Activated CD8-positive, alpha-beta memory T cell treated with anti-CD3 and anti-CD28 coated beads, Interleukin-2, amount 50 U/mL, for 4 hours (primary cell): ENCODE measurements at regions not wholly inside any gene's neighbourhood (a gene's known extent, or its start where the extent isn't known, plus 50 kb on each side); places are given as distances from the start of the nearest gene placed in this dataset.
A peak's percentile ranks its signal among the peaks of the same experiment; 100 is the strongest.
"Not testable (repeated sequence)": the region's sequence is repeated elsewhere in the genome, so short reads cannot be mapped to it uniquely, and the experiment has no call there.

Experiments
- DNase-seq: peaks from one replicate; pipeline ENCODE4 v3.0.0-alpha.2; 2020

DNA sequence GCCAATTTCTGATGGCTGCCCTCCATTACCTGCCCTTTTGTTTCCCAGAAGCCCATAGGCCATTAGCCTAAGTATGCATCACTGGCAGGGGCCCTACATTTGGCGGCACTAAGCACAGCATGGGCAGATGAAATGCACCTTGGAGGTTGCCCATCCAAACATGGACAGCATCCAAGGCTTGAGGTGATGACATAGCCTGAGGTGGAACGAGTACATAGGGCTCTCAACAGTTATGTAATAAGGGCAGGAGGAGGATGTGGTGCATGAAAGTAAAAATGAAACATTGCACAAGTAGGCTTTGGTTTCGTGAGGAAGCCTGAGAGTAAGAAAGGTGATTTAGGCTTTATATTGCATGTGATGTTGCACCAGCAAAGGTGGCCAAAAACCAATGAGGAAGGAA is 148.1 kb downstream of the FAM76B start:
- no peak for DNase-seq

DNA sequence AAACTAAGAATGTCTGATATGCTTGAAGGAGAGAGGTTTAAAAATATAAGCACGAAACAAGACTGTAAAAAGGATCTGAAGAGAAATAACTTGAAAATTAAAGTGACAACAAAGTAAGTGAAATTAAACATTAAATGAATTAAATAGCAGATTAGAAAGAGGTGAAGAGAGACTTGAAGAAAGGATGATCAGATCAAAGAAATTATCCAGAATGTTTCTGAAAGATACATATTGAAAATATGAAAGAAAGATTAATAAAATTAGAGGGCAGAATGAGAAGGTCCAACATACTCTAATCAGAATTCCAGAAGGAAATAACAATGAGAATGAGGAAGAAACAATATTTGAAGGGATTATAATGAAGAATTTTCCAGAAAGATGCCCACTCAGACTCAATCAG is 151.1 kb downstream of the FAM76B start:
- no peak for DNase-seq

DNA sequence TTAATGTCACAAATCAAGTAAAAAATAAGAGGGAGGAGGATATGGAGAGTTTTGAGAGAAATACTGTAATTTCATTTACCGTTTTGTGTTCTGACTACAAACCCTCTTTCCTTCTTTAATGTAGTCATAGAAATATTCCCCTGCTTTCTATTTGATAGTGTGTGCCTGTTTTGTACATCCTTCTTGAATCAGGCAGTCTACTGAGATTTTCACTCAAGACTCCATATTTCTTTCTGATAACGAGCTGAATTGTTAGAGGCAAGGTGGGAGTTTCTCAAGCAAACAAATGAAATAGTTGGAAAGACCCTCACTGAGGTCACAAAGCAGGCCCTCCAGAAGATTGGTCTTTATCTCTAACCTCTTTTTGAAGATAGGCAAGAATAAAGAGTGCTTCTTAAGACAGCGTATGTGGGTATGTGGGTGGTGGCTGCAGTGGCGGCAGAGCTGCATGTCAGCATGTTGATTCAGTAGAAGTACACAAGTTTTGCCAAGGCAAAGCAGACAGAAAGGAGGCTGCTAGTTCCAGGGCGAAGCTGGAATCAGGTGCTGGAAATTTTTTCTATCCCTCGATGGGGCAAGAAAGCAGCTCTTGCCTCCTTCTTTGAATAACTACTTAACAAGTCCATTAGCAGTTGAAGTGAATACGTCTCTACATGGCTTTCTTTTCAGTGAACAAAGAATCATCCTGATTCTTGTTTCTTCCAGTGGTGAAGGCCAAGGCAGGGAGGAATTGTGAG is 164.2 kb downstream of the FAM76B start:
- no peak for DNase-seq

DNA sequence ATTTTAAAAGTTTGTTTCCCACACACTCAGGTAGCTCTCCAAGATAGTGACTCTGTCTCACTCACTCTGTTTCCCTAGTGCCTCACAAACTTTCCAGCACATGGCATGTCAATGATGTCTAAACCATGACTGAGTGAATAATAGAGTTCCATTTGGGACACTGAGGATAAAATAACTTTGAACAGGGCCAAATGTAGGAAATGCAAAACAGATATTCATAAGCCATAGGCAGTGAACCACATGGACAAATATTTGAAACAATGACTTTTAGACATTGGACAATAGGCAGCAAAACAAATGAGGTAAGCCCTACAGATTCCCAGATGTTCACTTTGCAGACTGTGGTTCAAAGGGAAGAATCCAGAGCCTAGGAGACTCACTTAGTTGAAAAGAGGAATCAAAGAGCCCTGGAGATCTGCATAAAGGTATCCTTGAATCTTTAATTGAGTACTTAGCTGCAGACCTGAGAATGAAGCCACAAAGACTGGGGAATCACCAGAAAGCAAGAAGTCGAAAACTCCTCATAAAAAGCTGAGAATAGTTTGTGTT is 173.3 kb downstream of the FAM76B start:
- DNase-seq = no peak

DNA sequence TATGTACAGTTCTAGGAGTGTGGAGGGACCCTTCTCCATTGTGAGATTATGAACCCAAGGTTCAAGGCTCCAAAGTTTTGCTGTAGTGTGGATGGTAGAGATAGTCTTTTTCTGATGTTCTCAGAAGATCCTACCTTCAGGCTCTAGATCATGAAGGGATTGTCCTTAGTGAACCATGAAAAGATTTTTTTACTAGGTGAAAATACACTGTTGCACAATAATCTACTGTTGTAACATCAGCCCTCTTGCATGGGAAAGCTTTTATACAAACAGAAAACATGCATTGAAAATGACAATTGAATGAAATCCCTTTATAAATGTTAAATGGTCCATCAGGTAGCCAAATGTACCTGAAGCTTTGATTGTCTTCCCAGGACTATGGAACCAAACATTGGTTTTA is 177.8 kb downstream of the FAM76B start:
- DNase-seq = no peak

DNA sequence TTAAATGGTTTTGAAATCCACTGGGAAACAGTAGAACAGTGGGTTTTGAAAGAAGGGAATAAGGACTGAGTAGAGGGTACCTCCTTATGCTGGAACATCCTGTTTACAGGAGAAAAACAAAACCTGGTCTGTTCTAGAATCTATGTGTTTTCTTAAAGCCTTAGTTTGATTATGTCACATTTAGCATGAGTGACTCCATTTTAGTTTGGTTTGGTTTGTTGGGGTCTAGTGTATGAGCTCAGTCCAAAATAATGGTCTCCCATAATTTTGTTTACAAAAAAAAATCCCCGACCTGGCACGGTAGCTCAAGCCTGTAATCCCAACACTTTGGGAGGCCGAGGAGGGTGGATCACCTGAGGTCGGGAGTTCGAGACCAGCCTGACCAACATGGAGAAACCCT is 179.4 kb downstream of the FAM76B start:
- DNase-seq = not testable (repeated sequence)

DNA sequence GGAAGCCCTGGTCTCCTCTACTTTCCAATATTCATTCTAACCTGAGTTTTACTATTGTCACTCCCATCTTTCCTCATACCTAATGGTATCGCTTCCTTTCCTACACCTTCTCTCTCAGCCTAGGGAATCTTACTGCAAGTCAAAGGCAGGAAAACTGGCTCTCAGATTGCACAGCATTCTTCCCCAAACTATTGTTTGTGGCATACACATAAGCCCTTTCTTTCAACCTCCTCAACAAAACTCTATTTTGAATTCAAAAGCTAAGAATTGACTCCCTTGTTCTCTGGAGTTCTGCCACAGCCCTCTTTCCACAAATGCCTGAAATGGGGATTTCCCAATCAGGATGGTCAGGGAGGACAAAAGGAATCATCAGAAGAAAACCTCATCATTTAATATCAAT is 181.5 kb downstream of the FAM76B start:
- DNase-seq = no peak

DNA sequence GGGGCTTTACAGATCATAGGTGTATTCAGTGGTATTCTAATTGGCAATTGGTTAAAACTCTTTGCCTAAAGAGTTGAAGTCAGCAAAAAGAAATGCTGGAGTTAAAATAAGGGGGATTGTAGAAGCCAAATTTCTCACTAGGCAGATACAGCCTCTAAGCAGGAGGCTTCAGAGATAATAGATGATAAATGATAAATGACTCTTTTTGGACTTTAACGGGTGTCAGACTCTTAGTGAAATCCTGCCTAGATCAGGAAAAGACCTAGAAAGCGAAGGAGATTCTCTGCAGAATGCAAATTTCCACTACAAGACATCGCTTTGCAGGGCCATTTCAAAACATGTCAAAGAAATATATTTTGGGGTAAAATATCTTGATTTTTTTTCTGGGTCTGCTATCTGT is 182.8 kb downstream of the FAM76B start:
- no peak for DNase-seq

DNA sequence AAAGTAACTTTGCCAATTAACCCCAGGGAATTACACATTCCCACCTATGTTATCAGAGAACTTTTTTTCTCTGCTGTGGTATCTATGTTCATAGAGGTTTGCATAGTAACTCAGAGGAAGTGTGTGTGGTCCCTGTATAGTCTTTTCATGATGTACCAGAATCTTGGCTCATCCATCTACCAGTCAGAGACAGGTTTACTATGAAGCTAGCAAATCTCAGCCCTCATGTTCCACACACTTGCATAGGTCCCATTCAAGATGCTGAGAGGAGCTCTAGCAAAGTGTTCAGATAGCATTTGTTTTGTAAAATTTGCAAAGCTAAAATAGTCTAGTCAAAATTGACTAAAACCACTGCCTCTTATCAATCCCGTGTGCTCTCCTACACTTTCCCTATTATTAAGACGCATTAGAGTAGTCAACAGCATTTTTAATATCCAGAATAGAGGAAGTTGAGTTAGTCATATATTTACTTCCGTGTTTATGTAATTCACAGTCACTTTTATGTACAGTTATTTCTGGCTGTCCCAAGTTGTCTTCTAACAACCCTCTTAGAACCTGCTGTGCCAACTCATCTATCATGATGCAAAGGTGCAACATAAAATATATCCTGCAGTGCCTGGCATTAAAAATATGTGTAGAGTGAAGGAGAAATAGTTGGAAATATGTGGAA is 184.2 kb downstream of the FAM76B start:
- no peak for DNase-seq

DNA sequence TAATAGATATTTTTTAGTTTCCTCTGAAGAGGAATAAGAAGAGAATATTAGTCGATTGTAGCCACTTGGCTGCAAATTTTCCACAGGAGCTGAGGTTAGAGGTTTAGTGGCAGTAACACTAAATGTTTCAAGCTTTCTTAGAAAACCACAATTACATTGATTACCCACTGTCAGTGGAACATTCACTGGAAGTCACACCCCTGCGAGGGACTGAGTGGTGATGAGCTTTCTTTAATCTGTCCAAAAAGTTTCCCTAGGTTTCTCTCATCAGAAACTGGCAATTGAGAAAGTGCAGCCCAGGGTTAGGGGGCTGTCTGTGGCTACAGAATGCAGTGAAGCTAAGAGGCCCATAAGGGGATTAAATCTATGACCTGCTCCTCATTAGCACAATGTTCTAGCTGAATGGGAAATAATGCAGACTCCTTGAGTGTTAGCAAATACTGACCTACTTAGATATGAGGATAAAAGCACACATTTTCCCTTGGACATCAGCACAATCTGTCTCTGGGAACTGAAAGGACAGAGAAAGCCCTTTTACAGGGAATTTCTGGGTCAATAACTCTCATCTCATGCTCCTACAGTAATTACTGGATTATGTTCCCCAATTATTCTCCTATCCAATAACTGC is 189.5 kb downstream of the FAM76B start:
- peak; percentile 16 for DNase-seq

DNA sequence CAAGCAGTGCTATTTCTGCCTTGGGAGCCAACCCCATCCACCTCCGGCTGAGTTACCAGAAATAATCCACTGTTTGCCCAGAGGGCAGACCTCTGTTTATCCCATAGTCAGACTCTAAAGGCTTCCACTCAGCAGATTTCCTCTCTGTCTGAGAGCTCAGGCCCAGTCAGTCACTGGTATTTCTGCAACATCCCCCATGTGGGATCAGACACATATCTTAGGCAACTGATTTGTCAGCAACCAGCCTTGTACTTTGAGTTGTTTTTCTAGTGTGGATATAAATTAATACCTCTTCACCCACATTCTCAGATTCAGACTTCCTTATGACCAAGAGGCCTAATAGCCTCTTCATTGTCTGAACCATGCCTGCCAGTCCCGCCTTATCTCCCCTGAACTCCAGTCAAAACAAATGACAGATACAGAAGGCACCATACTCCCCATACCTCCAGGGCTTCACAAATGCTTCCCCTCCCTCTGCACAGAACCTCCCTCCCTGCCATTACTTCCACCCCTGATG is 193.6 kb downstream of the FAM76B start:
- DNase-seq = no peak

DNA sequence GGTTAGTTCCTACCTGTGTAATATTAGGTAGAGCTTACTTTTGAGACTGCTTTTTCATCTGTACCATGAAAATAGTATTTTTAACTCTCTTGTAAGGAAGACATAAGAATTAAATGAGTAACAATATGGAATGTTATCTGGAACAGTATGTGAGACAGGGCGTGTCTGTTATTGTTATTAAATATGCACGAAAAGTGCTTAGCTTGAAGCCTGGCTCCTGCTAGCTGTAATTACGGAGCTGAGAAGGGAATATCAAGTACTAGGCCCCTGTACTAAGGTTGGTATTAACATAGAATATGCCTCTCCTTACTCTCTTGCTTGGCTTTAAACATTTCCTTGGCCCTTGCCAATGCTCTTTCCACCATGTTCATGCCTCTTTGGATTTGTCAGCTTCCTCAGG is 194.0 kb downstream of the FAM76B start:
- DNase-seq = no peak

DNA sequence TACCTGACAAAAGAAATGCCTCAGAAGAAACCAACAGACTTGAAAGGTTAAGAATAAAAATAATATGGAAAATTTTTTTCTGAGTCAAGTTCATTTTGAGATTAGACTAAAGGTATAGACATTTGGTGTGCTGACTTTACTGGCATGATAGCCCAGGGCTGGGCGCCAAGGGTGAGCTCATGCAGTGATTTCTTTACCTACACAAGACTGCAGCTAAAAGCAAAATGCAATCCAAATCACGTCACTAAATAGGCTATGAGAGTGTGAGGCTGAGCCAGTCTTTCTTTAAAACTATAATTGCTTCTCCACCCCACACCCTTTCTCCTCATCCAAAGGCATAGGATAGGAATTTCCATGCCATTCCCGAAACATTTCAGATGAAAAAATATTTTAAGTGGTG is 196.5 kb downstream of the FAM76B start:
- no peak for DNase-seq

DNA sequence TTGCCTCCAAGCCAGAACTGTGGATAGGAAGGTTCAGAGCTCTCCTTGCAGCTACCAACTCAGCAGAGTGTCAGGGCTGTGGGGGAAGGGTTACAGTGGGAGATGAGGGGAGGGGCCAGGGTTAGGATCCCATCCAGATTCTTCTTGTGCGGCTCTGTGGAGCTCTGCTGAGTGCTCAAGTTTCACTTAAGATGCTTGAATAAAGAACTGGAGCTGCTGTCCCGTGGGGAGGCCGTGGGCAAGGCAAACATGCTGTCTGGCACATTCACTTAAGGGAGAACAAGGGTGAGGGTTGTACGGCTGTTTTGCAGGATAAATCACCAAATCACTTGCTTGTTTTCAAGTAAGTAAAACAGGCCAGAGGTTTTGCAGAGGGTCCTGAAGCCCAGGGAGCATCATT is 197.1 kb downstream of the FAM76B start:
- no peak for DNase-seq

DNA sequence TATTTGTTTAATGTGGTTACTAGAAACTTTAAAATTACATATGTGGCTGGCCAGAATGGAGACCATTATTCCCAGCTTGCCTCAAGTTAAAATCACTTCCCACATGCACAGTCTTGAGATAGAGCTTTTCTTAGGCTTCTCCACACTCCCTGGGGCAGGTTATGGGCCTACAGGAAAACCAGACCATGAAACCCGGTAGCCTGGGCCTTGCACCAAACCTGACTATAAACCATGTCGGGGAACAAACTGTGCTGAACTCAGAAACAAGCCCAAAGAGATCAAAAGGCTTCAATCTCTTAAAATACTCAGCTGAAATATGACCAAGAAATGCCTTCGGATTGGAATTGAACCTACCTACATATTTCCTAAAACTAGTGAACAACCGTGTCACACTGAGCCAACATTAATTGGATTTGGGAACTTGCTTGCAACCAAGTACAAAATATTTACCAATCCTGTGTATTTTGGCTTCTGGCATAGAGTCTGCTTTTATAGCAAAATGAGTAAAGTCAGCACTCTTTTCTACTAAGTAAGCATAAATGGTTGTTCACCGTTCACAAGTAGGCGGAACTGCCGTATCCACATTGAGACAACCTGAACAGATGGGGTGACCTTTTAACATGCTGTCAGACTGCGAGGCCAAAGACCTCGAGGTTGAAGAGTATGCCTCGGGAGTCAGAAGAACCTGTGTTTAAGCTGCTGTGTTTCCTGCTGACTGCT is 199.5 kb downstream of the FAM76B start:
- no peak for DNase-seq

DNA sequence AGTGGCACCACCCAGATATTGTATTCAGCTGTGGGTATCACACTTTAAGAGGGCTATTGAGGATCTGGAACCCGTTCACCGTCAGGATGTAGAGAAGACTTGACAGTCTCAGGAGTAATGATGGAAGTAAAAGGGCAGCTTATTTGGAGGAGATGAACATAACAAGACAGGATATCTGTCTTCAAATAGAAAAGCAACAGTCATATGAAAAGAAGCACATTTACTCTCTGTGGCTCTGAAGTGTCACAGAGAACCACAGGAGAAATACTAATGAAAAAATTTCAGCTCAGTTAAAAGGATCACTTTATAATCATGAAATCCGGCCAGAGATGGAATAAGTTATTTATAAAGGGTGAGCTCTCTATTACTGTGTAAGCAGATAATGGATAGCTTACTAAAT is 200.8 kb downstream of the FAM76B start:
- DNase-seq = no peak

DNA sequence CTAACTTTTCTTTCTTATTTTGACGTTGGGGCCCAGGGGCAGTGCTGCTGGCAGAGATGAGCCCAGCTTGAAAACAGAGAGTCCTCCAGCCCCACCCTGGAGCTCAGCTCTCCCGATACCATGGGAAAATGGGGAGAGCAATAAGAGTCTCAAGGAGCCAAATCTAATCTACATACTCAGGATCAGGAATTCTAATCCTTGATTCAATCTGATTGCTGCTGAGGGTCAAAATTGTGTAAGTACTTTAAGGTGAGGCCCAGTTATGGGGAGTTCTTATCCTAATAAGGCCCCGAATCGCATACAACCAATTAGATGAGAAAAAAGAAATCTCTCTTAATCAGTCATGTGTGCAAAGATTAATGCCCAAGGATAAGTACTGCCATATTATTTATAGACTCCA is 202.9 kb downstream of the FAM76B start:
- DNase-seq = no peak

DNA sequence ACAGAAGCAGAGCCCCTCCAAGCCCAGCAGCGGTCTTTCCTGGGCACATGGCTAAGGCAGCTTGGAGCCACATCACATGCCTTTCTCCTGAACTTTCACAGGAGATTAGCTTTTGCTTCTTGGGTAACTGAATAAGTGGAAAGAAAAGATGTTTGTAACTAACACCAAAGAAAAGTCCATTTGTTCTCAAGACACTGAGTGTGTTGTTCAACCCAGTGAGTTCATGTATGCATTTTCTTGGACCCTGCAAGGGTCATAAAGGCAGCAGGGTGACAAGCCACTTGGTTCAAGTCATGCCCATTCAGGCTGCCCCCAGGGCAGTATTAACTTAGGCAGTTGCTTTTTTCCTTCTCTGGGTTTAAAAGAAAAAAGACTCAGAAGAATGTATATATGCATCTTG is 203.4 kb downstream of the FAM76B start:
- no peak for DNase-seq

DNA sequence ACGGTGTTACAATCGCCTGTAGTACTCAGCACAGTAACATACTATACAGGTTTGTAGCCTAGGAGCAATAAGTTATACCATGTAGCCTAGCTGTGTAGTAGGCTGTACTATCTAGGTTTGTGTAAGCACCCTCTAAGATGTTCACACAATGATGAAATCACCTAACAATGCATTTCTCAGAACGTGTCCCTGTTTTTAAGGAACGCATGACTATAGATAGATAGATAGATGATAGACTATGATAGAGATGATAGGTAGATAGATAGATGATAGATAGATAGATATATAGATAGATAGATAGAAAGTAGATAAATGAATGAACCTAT is 203.9 kb downstream of the FAM76B start:
- no peak for DNase-seq

DNA sequence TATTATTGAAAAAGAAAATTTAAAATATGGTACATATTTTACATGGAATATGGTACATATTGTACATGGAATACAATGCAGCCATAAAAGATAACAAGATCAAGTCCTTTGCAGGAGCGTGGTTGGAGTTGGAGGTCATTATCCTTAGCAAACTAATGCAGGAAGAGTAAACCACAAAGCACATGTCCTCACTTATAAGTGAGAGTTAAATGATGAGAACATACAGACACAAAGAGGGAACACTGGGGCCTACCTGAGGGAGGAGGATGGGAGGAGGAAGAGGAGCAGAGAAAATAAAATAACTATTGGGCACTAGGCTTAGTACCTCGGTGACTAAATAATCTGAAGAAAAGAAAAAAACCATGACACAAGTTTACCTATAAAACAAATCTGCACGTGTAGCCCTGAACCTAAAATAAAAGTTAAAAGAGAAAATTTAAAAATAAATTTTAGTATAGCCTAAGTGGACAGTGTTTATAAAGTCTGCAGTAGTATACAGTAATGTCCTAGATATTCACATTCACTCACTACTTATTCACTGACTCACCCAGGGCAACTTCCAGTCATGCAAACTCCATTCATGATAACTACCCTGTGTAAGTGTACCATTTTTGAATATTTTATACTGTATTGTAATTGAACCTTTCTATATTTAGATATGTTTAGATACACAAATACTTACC is 204.4 kb downstream of the FAM76B start:
- DNase-seq = no peak

DNA sequence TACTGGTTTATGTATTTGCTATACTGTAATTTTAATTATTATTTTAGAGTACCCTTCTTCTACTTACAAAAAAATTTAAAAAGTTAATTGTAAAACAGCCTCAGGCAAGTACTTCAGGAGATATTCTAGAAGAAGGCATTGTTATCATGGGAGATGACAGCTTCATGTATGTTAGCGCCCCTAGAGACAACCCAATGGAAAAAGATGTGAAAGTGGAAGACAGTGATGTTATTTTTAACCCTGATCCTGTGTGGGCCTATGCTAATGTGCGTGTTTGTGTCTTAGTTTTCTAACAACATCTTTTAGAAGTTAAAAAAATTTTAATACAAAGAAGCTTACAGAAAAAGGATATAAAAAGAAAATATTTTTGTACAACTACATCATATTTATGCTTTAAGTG is 205.0 kb downstream of the FAM76B start:
- DNase-seq = no peak

DNA sequence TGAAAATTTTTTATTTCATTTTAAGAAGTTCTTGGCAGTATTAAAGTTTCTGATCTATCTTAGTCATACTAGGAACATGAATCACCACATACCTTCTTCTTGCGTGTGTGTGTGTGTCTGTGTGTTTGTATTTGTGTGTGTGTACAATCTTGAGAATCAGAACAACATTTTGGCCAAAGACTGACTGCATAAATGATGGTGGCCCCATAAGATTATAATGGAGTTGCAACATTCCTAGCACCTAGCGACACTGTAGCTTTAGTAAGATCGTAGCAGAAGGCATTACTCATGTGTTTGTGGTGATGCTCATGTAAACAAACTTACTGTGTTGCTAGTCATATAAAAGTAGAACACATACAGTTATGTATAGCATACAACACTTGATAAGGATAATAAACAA is 205.4 kb downstream of the FAM76B start:
- DNase-seq = no peak
